Muscle layer of duodenum (tissue), 2 donors: ENCODE measurements at regions not wholly inside any gene's neighbourhood (a gene's known extent, or its start where the extent isn't known, plus 50 kb on each side); places are given as distances from the start of the nearest gene placed in this dataset.
"Not testable (repeated sequence)": the region's sequence is repeated elsewhere in the genome, so short reads cannot be mapped to it uniquely, and the experiment has no call there.

Experiments
- H3K27ac ChIP-seq: one replicate; pipeline ENCODE4 v1.7.0; 2013; ENCODE audit warnings: mild to moderate bottlenecking, low read length
- H3K27me3 ChIP-seq: one replicate; pipeline ENCODE4 v1.7.0; 2013; ENCODE audit warnings: low read depth, mild to moderate bottlenecking, control low read depth, low read length
- H3K36me3 ChIP-seq, 2 donors: one replicate each; pipeline ENCODE4 v1.7.0; 2013; ENCODE audit warnings: low read length in 2 of 2, control low read depth in 1 of 2, mild to moderate bottlenecking in 1 of 2; ENCODE audit not compliant: insufficient read depth in 2 of 2, control insufficient read depth in 1 of 2
- H3K4me1 ChIP-seq, 2 donors: one replicate each; pipeline ENCODE4 v1.7.0; 2013; ENCODE audit warnings: low read length in 2 of 2, mild to moderate bottlenecking in 2 of 2, control low read depth in 1 of 2, moderate library complexity in 1 of 2; ENCODE audit not compliant: insufficient read depth in 2 of 2, control insufficient read depth in 1 of 2
- H3K4me3 ChIP-seq, 2 donors: one replicate each; pipeline ENCODE4 v1.7.0; 2013; ENCODE audit warnings: low read length in 2 of 2, low read depth in 1 of 2, mild to moderate bottlenecking in 1 of 2
- H3K9me3 ChIP-seq, 2 donors: one replicate each; pipeline ENCODE4 v1.7.0; 2013; ENCODE audit warnings: low read length in 2 of 2, control low read depth in 1 of 2, mild to moderate bottlenecking in 1 of 2; ENCODE audit not compliant: control insufficient read depth in 1 of 2
- donor health status: healthy.

- not testable (repeated sequence) for H3K36me3 ChIP-seq, H3K4me1 ChIP-seq, H3K9me3 ChIP-seq, H3K27ac ChIP-seq, H3K4me3 ChIP-seq, H3K27me3 ChIP-seq
Measured at GRCh38 chr6:85838351-85839119, 195.8 kb upstream of the SYNCRIP start.

DNA sequence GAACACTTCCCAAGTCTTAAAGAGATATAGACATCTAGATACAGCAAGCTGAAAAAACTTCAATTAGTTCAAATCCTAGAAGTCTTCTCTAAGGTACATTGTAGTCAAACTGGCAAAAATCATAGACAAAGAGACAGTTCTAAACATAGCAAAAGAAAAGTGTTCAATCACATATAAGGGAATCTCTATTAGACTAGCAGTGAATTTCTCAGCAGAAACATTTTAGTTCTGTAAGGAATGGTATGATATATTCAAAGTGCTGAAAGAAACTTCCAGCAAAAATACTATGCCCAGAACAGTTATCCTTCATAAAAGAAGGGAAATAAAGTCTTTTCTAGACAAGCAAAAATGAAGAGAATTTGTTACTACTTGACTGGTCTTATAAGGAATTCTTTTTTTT lies 186.3 kb upstream of the SYNCRIP start:
- peaks cover 0 to 32% of the 10 kb centered on the region in 2 donors for H3K9me3 ChIP-seq
- no peak overlapping the region for H3K27ac ChIP-seq
- H3K27me3 ChIP-seq, result no peaks in the 10 kb centered on the region
- H3K36me3 ChIP-seq, result no peaks in the 10 kb centered on the region
- no peaks in the 10 kb centered on the region for H3K4me1 ChIP-seq
- no peak overlapping the region for H3K4me3 ChIP-seq

- Histone ChIP-seq H3K9me3 (peaks cover 7 to 37% of the 10 kb centered on the region in 2 donors), H3K4me3 (no peak overlapping the region)
Measured at GRCh38 chr6:85826997-85827396, 184.3 kb upstream of the SYNCRIP start.

DNA sequence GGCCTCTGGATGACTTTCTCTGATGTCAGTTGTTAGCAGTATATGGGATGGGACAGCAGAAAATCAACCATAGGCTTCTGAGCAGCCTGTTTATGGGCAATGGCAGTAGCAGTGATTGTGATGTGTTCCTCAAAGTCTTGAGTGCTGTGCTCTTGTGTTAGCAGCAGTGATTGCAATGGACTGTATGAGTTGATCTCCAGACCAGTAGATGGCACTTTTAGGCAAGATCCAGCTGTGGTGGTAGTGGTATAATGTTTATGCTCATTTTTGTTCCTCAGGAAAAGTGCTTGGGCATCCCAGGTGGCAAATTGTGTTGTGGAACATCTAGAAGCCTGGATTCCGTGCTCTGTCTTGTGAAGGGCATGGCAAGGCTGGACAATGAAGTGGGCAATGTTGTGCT lies 181.6 kb upstream of the SYNCRIP start:
- Histone ChIP-seq H3K27ac (no peak overlapping the region), H3K36me3 (no peaks in the 10 kb centered on the region), H3K4me1 (no peaks in the 10 kb centered on the region), H3K9me3 (peaks cover 7 to 34% of the 10 kb centered on the region in 2 donors), H3K27me3 (no peaks in the 10 kb centered on the region), H3K4me3 (no peak overlapping the region)

More at GRCh38 chr6:85826997-85827396, 184.3 kb upstream of the SYNCRIP start:
- Histone ChIP-seq H3K27me3 (no peaks in the 10 kb centered on the region), H3K4me1 (no peaks in the 10 kb centered on the region), H3K36me3 (no peaks in the 10 kb centered on the region), H3K27ac (no peak overlapping the region)

GRCh38 chr6:85810558-85810957 lies 167.9 kb upstream of the SYNCRIP start:
- no peak overlapping the region for H3K27ac ChIP-seq
- H3K9me3 ChIP-seq, result peaks cover 0 to 9% of the 10 kb centered on the region in 2 donors
- H3K4me3 ChIP-seq, result no peak overlapping the region
- no peaks in the 10 kb centered on the region for H3K36me3 ChIP-seq
- H3K4me1 ChIP-seq, result no peaks in the 10 kb centered on the region
- no peaks in the 10 kb centered on the region for H3K27me3 ChIP-seq

- no peak overlapping the region for H3K27ac ChIP-seq
- H3K4me3 ChIP-seq, result no peak overlapping the region
- no peaks in the 10 kb centered on the region for H3K4me1 ChIP-seq
Measured at GRCh38 chr6:85803721-85804120, 161.0 kb upstream of the SYNCRIP start.

GRCh38 chr6:85802162-85802561 lies 159.5 kb upstream of the SYNCRIP start:
- H3K9me3 ChIP-seq, result no peaks in the 10 kb centered on the region
- no peaks in the 10 kb centered on the region for H3K27me3 ChIP-seq
- no peaks in the 10 kb centered on the region for H3K36me3 ChIP-seq
- H3K27ac ChIP-seq, result no peak overlapping the region
- H3K4me1 ChIP-seq, result no peaks in the 10 kb centered on the region
- no peak overlapping the region for H3K4me3 ChIP-seq

More at GRCh38 chr6:85803721-85804120, 161.0 kb upstream of the SYNCRIP start:
- Histone ChIP-seq H3K36me3 (no peaks in the 10 kb centered on the region), H3K9me3 (peaks cover 0 to 9% of the 10 kb centered on the region in 2 donors), H3K27me3 (no peaks in the 10 kb centered on the region)

GRCh38 chr6:85798931-85799652 lies 156.4 kb upstream of the SYNCRIP start:
- H3K4me1 ChIP-seq, result no peaks in the 10 kb centered on the region
- H3K27ac ChIP-seq, result no peak overlapping the region
- no peak overlapping the region for H3K4me3 ChIP-seq
- no peaks in the 10 kb centered on the region for H3K9me3 ChIP-seq
- H3K27me3 ChIP-seq, result no peaks in the 10 kb centered on the region
- no peaks in the 10 kb centered on the region for H3K36me3 ChIP-seq

GRCh38 chr6:85797993-85798392 lies 155.3 kb upstream of the SYNCRIP start:
- Histone ChIP-seq H3K9me3 (no peaks in the 10 kb centered on the region), H3K27ac (no peak overlapping the region), H3K4me3 (no peak overlapping the region), H3K27me3 (no peaks in the 10 kb centered on the region), H3K4me1 (no peaks in the 10 kb centered on the region), H3K36me3 (no peaks in the 10 kb centered on the region)

GRCh38 chr6:85795945-85796344 lies 153.3 kb upstream of the SYNCRIP start:
- H3K27ac ChIP-seq, result no peak overlapping the region
- no peaks in the 10 kb centered on the region for H3K4me1 ChIP-seq
- no peaks in the 10 kb centered on the region for H3K36me3 ChIP-seq
- no peak overlapping the region for H3K4me3 ChIP-seq
- H3K27me3 ChIP-seq, result no peaks in the 10 kb centered on the region
- no peaks in the 10 kb centered on the region for H3K9me3 ChIP-seq

DNA sequence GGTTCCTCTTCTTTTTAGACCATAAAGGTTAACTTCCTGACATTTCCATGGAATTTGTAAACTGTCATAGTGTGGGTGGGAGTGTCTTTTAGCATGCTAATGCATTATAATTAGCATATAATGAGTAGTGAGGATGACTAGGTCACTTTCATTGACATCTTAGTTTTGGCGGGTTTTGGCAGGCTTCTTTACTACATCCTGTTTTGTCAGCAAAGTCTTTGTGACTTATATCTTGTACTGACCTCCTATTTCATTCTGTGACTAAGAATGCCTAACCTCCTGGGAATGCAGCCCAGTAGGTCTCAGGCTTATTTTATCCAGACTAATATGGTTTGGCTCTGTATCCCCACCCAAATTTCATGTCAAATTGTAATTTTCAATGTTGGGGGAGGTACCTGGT lies 149.6 kb upstream of the SYNCRIP start:
- Histone ChIP-seq H3K4me1 (no peaks in the 10 kb centered on the region), H3K4me3 (no peak overlapping the region), H3K36me3 (no peaks in the 10 kb centered on the region), H3K27ac (no peak overlapping the region), H3K9me3 (peaks cover 0 to 11% of the 10 kb centered on the region in 2 donors), H3K27me3 (no peaks in the 10 kb centered on the region)
